DMS53 treated with DMSO at 0.1 percent for 48 hours (cell line): ENCODE measurements at regions not wholly inside any gene's neighbourhood (a gene's known extent, or its start where the extent isn't known, plus 50 kb on each side); places are given as distances from the start of the nearest gene placed in this dataset.
"Not testable (repeated sequence)": the region's sequence is repeated elsewhere in the genome, so short reads cannot be mapped to it uniquely, and the experiment has no call there.

Experiments used
- DNase-seq: peaks from one replicate; lab custom pipeline; 2025; ENCODE audit not compliant: unreplicated experiment; lab: John Stamatoyannopoulos, UW

DNA sequence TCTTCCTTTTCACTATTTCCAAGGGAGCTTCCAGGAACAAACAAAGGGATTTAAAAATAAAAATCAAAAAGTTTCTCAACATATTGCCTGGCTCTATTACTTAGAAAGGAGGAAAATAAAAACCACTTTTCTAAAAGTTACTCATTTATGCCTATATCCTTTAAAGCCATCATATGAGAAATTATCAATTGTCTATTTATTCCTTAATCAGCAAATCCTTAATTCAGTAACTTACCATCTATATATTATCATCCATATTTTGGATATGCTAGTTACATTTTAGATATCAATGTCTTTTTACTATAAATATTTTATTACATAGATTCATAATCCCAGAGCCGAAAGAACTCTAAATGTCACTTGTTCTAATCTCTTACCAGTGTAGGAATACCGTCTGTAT, 481.5 kb upstream of the ANO5 start:
- DNase-seq: no peak

DNA sequence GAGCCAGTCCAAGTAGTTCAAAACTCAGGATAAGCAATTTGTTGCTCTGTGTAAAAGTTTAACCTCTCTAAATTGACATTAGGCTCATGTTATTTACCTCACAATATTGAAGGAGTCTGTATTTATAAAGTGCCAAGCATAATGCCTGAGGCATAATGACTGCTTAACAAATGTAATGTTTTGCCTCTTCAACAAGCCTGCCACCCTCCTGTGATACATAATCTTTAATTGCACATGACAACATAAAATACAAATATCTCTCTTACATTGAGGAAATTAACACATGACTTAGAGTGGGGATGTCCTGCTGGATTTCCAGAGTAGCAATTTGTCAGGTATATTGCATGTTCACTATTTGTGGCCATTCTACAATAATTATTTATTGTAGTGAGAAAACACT, 469.2 kb upstream of the ANO5 start:
- no peak for DNase-seq

DNA sequence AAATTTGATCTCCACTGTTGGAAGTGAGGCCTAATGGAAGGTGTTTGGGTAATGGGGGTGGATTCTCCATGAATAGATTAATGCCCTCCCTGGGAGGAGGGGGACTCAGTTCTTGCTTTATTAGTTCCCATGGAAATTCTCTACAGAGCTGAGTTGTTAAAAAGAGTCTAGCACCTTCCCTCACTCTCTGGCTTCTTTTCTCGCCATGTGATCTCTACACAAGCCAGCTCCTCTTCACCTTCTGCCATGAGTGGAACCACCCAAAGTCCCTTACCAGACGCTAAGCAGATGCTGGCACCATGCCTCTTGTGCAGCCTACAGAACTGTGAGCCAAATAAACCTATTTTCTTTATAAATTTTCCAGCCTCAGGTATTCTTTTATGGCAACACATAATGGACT, 465.8 kb upstream of the ANO5 start:
- no peak for DNase-seq

DNA sequence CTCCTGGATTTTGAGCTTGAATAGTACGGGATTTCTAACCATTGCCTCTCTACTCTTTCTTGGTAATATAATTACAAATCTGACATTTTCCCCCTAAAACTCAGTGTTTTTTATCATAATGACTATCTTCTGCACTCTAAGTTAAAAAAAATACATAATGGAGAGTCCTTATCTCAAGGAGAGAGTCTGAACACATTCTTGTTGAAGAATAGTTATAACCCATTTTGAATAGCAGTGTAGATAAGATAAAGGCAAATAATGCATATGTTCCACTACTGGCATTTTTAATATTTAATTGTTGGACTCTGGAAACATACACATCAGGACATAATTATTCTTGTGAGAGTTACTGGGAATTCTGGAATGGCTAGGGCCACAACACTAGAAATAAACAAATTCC, 456.5 kb upstream of the ANO5 start:
- DNase-seq: no peak

DNA sequence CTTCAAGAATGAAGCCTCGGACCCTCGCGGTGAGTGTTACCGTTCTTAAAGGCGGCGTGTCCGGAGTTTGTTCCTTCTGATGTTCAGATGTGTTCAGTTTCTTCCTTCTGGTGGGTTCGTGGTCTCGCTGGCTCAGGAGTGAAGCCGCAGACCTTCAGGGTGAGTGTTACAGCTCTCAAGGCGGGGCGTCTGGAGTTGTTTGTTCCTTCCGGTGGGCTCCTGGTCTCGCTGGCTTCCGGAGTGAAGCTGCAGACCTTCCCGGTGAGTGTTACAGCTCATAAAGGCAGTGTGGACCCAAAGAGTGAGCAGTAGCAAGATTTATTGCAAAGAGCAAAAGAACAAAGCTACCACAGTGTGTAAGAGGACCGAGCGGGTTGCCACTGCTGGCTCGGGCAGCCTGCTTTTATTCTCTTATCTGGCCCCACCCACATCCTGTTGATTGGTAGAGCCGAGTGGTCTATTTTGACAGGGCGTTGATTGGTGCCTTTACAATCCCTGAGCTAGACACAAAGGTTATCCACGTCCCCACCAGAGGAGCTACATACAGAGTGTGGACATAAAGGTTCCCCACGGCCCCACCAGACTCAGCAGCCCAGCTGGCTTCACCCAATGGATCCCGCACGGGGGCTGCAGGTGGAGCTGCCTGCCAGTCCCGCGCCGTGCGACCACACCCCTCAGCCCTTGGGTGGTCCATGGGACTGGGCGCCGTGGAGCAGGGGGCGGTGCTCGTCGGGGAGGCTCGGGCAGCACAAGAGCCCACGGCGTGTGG, 440.2 kb upstream of the ANO5 start:
- DNase-seq: not testable (repeated sequence)

DNA sequence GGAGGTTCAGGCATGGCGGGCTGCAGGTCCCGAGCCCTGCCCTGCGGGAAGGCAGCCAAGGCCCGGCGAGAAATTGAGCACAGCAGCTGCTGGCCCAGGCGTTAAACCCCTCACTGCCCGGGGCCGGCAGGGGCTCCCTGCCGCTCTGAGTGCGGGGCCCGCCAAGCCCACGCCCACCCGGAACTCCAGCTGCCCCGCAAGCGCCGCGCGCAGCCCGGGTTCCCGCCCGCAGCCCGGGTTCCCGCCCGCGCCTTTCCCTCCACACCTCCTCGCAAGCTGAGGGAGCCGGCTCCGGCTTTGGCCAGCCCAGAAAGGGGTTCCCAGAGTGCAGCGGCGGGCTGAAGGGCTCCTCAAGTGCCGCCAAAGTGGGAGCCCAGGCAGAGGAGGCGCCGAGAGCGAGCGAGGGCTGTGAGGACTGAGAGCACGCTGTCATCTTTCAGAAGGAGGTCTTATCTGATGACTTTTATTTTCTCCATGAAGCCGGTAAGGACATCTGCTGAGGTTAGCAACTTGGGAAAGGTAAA, 439.6 kb upstream of the ANO5 start:
- DNase-seq: not testable (repeated sequence)

DNA sequence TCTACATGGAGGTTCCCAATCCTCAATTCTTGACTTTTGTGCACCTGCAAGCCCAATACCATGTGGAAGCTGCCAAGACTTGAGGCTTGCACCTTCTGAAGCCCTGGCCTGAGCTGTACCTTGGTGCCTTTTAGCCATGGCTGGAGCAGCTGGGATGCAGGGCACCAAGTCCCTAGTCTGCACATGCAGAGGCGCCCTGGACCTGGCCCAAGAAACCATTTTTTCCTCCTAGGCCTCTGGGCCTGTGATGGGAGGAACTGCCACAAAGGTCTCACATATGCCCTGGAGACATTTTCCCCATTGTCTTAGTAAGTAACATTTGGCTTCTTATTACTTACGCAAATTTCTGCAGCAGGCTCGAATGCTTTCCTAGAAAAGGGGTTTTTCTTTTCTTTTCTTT, 431.9 kb upstream of the ANO5 start:
- DNase-seq: no peak

DNA sequence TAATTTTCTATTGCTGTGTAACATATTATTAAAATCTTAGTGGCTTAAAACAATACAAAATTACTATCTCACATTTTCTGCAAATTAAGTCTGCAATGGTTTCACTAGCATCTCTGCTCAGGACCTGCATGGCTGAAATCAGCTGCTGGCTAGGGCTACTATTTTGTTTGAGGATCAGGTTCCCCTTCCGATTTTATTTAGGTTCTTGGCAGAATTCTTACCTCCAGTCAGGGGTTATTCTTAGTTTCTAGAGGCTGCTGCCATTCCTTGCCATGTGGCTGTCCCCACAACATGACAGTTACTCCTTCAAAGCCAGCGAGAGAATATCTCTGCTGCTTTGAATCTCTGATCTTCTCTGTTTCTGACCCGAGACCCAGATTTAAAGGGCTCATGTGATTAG, 424.5 kb upstream of the ANO5 start:
- no peak for DNase-seq

DNA sequence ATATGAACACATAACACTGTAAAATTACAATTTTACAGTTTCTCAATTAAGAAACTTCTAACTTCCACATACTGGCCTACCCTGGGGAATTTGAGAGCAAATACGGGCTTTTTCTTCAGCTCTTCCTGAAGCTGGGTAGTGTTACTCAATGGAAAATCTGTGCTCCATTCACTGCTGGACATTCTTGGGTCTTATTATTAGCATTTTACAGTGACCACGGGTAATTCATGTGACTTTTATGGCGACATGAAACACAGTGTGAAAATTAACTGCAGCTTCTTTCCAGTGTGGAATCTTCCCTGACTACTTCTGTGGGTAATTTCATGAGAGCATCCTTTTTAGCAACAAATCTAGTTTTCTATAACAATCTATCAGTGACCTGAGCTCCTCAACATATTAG, 423.7 kb upstream of the ANO5 start:
- no peak for DNase-seq

DNA sequence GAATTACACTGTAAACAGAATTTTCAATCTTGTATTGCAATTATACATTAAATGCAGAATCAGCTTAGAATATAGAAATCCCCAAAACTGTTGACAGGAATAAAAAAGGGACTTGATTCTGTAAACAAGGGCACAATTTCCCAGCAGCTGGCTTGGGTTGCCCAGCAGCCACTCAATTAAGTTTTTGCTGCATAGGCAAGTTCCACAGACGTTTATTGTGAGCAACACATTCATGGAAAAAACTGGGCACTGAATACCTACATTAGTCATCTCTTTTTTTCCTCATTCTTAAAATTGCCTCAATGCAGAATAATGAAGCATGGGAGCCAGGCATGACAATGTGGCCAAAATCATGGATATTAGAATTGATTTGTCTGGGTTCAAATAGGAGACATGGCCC, 421.8 kb upstream of the ANO5 start:
- DNase-seq: no peak

DNA sequence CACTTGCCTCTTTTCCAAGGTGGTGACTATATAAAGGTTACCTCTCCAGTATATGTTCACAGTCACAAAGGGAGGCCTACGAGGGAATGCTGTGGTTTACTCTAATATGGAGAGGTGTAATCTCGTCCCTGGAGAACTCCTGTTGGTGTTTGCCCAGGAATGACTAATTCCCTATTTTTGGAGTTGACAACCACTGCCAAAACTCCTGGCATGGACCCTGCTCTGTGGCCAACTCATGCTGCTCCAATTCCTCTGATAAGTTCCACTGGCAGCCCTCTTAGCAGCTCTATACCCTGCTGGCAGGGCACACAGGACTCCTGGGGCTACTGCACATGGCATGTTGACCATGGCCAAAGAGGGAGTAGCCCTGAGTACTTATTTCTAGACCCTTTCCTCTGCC, 418.7 kb upstream of the ANO5 start:
- no peak for DNase-seq

DNA sequence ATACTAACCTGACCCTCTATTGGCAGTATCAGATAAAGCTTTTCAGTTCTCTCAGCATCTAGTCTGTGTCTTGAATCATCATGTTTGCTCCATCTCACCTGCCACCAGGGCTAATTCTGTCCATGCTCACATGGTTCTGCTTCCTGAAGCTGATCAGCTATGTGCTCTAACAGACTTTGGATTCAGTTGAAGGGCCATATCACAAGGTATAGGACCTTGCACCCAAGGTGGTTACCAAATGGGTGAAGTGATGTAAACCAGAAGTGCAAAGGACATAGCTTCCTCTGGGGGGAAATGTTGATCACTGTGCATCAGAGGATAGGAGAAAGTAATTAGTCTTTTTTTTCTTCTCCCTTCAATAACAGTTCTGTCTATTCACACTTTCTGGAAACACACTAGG, 417.0 kb upstream of the ANO5 start:
- DNase-seq: no peak

DNA sequence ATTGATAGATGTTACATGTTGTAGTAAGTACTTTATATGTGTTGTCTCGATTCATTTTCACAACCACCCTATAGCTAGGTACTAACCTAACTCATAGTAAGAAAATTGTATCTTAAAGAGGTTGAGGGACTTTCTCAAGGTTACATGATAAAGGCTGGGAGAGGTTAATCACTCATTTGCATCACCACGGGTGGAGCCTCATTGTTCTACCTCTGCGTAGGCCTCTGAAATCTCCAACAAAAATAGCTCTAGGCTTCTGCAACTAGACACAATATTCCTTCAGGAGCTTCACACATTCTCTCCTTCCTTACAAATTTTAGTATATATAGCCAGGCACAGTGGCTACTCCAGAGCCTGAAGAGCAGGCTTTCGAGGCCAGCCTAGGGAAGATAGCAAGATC, 408.9 kb upstream of the ANO5 start:
- no peak for DNase-seq

DNA sequence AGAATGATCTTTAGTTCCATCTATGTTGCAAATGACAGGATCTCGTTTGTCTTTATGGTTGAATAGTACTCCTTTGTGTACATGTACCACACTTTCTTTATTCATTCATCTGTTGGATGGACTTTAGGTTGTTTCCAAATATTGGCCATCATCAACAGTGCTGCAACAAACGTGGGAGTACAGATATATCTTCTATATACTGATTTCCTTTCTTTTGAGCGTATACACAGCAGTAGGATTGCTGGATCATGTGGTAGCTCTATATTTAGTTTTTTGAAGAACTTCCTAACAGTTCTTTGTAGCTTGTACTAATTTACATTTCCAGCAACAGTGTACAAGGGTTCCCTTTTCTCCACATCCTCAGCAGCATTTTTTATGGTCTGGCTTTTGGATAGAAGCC, 407.5 kb upstream of the ANO5 start:
- no peak for DNase-seq

DNA sequence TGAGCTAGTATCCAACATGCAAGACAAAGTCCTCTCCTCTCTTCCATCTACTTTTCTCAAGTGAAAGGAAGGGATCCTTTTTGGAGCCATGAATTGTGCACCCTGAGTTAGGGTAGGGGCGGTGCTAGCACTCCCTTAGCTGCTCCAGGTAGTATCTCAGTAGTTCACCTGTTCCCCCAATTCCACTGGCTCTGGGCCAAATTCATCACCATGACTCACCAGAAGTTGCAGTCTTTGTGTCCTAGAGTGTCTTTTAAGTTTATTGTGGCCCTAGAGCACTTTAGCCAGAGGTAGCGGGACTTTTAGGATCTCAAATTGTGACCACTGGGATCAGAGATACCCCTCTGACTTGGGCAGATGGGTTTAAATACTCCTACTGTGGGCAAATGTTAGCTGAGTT, 398.6 kb upstream of the ANO5 start:
- no peak for DNase-seq

DNA sequence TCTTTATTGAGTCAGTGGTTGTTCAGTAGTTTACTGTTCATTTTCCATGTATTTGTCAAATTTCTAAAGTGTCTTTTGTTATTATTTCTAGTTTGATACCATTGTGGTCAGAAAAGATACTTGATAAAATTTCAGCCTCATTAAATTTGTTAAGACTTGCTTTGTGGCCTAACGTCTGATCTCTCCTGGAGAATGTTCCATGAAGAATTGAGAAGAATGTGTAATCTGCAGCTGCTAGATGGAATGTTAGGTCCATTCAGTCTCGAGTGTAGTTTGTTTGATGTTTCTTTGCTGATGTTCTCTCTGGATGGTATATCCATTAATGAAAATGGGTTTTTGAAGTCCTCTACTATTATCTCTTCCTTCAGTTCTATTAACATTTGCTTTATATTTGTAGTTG, 394.7 kb upstream of the ANO5 start:
- DNase-seq: no peak

DNA sequence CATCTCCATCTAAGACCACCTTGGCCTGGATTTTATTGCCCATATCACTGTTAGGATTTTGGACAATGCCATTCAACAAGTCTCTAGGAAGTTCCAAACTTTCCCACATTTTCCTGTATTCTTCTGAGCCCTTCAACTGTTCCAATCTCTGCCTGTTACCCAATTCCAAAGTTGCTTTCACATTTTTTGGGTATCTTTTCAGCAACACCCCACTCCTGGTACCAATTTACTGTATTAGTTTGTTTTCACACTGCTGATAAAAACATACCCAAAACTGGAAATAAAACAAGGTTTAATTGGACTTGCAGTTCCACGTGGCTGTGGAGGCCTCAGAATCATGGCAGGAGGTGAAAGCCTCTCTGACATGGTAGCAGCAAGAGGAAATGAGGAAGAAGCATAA, 388.4 kb upstream of the ANO5 start:
- DNase-seq: not testable (repeated sequence)

DNA sequence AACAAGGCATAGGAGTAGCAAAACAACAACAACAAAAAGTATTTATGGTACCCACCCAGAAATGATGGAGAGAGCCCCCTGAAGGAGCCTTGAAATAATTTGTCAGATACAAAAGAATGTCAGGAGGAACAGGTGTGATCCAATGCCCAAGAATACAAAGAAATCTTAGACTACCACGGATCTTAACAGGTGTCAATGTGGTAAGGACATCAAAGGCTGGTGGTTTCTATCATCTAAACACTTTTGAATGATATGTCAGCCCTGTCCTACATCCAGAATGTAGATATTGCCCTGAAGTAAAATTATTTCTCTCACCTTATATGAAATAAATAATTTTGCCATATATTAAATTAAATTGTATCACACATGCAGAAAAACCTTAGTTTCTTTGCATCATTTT, 386.4 kb upstream of the ANO5 start:
- no peak for DNase-seq

DNA sequence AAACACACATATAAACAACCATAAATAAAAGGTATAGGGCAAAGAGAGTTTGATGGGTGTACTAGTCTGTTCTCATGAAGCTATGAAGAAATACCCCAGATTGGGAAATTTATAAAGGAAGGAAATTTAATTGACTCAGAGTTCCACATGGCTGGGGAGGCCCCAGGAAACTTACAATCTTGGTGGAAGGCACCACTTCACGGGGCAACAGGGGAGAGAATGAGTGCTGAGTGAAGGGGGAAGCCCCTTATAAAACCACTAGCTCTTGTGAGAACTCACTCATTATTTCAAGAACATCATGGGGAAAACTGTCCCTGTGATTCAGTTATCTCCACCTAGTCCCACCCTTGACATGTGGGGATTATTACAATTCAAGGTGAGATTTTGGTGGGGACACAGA, 385.9 kb upstream of the ANO5 start:
- no peak for DNase-seq

DNA sequence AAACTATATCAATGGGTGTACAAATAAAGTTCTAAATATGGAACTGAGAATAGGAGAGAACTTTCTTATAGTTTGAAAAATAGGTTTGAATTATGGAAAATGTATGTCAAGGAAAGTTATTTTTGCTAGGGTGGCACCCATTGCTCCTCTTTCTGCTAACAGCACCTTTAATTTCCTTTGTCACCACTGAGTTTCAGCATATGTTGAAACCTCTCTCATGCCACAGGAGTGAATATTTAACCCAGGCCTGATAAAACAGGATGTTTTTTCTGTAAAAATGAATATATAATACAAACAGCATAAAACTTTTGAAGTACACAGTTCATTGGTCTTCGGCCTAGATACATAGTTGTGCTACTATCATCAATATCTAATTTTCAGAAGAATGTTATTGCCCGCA, 385.5 kb upstream of the ANO5 start:
- no peak for DNase-seq

DNA sequence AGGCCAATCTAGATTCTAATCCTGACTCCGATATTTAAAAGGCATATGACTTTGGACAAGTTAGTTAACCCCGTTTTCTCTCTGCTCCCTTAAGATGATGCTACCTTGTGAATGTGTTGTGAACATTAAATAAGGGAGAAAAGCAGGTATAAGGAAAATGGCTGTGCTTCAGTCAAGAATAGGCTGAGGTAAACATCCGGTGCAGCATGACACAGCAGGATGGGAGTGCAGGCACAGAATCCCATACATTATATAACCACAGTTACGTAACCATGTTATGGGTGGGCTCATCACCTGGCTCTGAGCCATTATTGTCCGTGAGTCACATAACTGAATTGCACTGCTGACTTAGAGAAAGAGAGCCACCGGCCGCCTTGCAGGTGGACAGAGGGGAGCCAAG, 382.2 kb upstream of the ANO5 start:
- DNase-seq: no peak

DNA sequence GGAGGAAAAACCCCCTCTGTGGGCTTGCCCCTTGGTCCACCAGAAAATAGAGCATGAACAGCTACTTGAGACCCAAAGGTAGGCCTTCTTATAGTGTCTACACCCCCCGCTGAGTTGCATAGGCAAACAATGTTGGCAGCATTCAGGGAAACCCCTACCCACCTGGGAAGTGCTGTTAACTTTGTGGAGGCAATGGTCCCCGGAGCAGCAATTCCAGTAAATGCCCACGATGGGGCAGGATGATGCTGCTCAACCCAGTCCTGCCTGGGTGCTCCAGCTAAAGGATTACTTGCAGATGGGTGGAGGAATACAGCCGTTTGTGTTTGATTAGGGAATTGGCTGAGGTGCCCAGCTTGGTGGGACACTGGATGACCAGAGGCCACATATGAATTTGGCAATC, 381.3 kb upstream of the ANO5 start:
- DNase-seq: no peak

DNA sequence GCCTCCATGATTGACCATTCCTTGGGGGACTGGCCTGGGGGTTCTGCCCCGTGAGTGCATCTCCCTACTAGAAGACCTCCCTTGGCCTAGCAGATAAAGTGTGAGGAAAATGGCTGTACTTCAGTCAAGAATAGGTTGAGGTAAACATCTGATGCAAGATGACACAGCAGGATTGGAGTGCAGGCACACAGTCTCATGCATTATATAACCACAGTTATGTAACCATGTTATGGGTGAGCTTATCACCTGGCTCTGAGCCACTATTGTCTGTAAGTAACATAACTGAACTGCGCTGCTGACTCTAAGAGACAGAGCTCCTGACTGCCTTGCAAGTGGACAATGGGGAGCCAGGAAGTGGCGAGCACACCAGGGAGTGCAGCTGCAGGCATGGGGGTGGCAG, 378.7 kb upstream of the ANO5 start:
- no peak for DNase-seq
